ENCODE measurements at regions not wholly inside any gene's neighbourhood (a gene's known extent, or its start where the extent isn't known, plus 50 kb on each side); places are given as distances from the start of the nearest gene placed in this dataset.

DNA sequence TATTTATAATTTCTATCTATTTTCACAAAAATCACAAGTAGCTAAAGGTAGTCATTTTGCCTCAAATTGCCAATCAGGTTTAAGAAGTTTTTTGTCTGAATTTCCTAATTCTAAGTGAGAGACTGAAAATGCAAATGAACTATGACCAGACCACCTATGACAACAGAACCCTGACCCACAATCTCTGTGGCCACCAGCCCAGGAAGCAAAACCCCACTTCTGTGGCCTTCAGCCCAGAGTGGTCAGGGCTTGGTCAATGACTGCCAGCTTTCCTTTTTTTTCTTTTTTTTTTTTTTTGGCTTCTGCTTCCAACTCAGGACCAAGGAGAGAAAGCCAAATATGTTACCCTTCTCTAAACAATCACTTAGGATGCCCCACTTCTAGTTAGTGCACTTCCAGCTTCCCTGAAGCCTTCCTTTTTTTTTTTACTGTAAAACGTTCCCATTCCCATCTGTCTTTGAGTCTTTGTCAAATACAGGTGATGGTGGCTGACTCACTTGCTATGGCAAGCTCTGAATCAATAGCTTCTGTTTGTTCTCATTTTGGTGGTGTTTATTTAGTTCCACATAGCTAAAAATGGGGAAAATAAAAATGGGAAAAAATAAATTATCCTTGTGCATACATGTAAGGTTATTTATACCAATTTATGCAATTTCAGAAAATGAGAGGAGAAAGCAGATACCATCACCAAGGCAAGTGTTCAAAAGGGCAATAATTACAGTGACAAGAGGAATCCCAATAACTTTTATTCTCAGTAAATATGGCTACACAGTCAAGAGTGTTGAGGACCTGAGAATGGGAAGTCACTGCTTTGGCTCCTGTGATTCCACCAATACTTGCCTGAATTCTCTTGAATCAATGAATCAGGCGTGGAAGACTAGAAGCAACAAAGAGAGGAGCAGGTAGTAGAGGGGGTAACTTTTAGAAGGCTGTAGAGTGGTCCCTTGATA lies 170.3 kb upstream of the PDE7B start:
- intact Hi-C loops (cut with micrococcal nuclease; ENCODE audit: unreplicated experiment), result no loop called here
- no peak overlapping the region for H3K27ac ChIP-seq (ENCODE audit: extremely low read length, insufficient read depth, low read length)
- H3K9me3 ChIP-seq (ENCODE audit: low read length), result no peaks in the 10 kb centered on the region
- no TSS peak for BruUV-seq (replicated peaks)
- H4K20me1 ChIP-seq (ENCODE audit: insufficient read depth, low read length), result no peaks in the 10 kb centered on the region
- DNase-seq (ENCODE audit: low spot score) (no peak), ATAC-seq (no peak; the same call in 2 of the 3 replicates), FAIRE-seq (no peak)
- no peak overlapping the region for H2AFZ ChIP-seq (ENCODE audit: low read length)
- ChIA-PET CTCF (ENCODE audit: low intra/inter-chr PET ratio, low total read pairs) (no interaction called here), POLR2A (no interaction called here)
- in situ Hi-C loops (cut with HindIII; ENCODE audit: extremely low pct_ligation_motif_present, low pct_unique_long_range_greater_than_20kb), result no loop called here
- no peaks in the 10 kb centered on the region for H3K27me3 ChIP-seq (ENCODE audit: control insufficient read depth in 1 of 2, insufficient read depth in 2 of 2, low read length in 2 of 2)
- no peaks in the 10 kb centered on the region for H3K4me1 ChIP-seq (ENCODE audit: insufficient read depth, low read length)
- H3K36me3 ChIP-seq (replicated peaks in 1 of 2; ENCODE audit: control insufficient read depth in 1 of 2, insufficient read depth in 2 of 2, low read length in 2 of 2), result no peaks in the 10 kb centered on the region
- H3K79me2 ChIP-seq (ENCODE audit: insufficient read depth, low read length), result no peaks in the 10 kb centered on the region
- H3K4me2 ChIP-seq (ENCODE audit: low read depth, low read length), result no peak overlapping the region
- no peak overlapping the region for H3K4me3 ChIP-seq (replicated peaks in 1 of 3; ENCODE audit: insufficient read depth in 1 of 3, low read depth in 2 of 3, low read length in 3 of 3)
- no peak overlapping the region for H3K9ac ChIP-seq (ENCODE audit: insufficient read depth, low read depth, low read length)
- 0% methylated on average over 2 of the region's 2 CpGs for WGBS (ENCODE audit: low lambda C conversion rate)
- TF ChIP-seq, protein P1, sequence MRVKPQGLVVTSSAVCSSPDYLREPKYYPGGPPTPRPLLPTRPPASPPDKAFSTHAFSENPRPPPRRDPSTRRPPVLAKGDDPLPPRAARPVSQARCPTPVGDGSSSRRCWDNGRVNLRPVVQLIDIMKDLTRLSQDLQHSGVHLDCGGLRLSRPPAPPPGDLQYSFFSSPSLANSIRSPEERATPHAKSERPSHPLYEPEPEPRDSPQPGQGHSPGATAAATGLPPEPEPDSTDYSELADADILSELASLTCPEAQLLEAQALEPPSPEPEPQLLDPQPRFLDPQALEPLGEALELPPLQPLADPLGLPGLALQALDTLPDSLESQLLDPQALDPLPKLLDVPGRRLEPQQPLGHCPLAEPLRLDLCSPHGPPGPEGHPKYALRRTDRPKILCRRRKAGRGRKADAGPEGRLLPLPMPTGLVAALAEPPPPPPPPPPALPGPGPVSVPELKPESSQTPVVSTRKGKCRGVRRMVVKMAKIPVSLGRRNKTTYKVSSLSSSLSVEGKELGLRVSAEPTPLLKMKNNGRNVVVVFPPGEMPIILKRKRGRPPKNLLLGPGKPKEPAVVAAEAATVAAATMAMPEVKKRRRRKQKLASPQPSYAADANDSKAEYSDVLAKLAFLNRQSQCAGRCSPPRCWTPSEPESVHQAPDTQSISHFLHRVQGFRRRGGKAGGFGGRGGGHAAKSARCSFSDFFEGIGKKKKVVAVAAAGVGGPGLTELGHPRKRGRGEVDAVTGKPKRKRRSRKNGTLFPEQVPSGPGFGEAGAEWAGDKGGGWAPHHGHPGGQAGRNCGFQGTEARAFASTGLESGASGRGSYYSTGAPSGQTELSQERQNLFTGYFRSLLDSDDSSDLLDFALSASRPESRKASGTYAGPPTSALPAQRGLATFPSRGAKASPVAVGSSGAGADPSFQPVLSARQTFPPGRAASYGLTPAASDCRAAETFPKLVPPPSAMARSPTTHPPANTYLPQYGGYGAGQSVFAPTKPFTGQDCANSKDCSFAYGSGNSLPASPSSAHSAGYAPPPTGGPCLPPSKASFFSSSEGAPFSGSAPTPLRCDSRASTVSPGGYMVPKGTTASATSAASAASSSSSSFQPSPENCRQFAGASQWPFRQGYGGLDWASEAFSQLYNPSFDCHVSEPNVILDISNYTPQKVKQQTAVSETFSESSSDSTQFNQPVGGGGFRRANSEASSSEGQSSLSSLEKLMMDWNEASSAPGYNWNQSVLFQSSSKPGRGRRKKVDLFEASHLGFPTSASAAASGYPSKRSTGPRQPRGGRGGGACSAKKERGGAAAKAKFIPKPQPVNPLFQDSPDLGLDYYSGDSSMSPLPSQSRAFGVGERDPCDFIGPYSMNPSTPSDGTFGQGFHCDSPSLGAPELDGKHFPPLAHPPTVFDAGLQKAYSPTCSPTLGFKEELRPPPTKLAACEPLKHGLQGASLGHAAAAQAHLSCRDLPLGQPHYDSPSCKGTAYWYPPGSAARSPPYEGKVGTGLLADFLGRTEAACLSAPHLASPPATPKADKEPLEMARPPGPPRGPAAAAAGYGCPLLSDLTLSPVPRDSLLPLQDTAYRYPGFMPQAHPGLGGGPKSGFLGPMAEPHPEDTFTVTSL (CRISPR knock-in tag; IDR thresholded peaks at IDR 0.05; ENCODE audit: borderline replicate concordance), result peak; percentile 70; the same call in 1 of the 2 replicates
- TF ChIP-seq, protein P2, sequence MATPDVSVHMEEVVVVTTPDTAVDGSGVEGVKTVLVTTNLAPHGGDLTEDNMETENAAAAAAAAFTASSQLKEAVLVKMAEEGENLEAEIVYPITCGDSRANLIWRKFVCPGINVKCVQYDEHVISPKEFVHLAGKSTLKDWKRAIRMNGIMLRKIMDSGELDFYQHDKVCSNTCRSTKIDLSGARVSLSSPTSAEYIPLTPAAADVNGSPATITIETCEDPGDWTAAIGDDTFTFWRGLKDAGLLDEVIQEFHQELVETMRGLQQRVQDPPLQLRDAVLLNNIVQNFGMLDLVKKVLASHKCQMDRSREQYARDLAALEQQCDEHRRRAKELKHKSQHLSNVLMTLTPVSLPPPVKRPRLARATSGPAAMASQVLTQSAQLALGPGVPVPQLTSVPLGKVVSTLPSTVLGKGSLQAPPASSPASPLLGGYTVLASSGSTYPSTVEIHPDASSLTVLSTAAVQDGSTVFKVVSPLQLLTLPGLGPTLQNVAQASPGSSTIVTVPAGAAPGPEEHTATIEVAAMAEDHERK (CRISPR knock-in tag; IDR thresholded peaks at IDR 0.05; ENCODE audit: low read depth), result no peak

All from HepG2 (cell line).